Thyroid gland (tissue), 4 donors: ENCODE measurements at regions not wholly inside any gene's neighbourhood (a gene's known extent, or its start where the extent isn't known, plus 50 kb on each side); places are given as distances from the start of the nearest gene placed in this dataset.

Source experiments
- CTCF ChIP-seq, 6 experiments: fragments of 200-600 bp in 3 of 6; fragments of 450-650 bp in 3 of 6; sonication (generic) in 3 of 6; IDR thresholded peaks; one replicate each; pipeline ENCODE4 v1.5.1; 2016 to 2019; ENCODE audit warnings: antibody characterized with exemption in 6 of 6, mild to moderate bottlenecking in 2 of 6, inconsistent platforms in 1 of 6, moderate library complexity in 1 of 6
- POLR2A ChIP-seq, 2 donors: fragments of 450-650 bp; IDR thresholded peaks; one replicate each; pipeline ENCODE4 v1.6.1; 2017; ENCODE audit warnings: antibody characterized with exemption in 2 of 2, mild to moderate bottlenecking in 2 of 2, moderate library complexity in 1 of 2

DNA sequence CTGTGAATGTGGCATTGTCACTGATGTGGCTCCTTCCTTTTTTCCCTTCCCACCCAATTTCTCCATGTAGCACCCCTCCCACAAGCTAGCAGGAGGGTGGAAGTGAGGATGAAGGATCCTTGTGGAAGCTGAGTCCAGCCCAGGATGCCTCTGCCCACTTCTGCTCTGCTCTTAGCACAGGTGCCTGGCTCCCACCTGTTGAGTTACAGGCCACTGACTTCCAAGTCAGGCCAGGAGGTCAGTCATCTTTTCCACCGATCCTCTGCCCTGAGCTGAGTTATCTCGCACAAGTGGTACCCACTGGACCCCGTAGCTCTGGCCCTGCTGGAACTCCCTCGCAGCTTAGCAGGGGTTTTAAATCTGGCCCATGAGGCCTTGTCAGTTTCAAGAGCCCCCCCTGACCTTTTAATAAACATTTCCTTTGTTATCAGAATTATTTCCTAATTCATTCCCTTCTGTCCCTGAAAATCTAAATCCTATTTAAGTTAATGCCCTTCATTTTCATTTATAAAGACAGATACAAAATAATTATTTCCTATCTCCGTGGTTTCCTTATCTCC, 125.3 kb upstream of the CADM1 start:
- TF ChIP-seq CTCF (IDR thresholded peaks at IDR 0.05) (no peak), POLR2A (IDR thresholded peaks at IDR 0.05) (no peak)
